AML-193 (cell line): ENCODE measurements at regions not wholly inside any gene's neighbourhood (a gene's known extent, or its start where the extent isn't known, plus 50 kb on each side); places are given as distances from the start of the nearest gene placed in this dataset.

Source experiments
- DNase-seq, 2 experiments: peaks; one replicate each; lab custom pipeline; 2025; lab: John Stamatoyannopoulos, UW

GRCh38 chr4:149928507-149928906 is 112.9 kb upstream of the IQCM start:
- no peak for DNase-seq

GRCh38 chr4:149931431-149931830 is 115.8 kb upstream of the IQCM start:
- no peak for DNase-seq

GRCh38 chr4:149932188-149932587 is 116.5 kb upstream of the IQCM start:
- DNase-seq = no peak

- DNase-seq = no peak
These were observed 117.5 kb upstream of the IQCM start for GRCh38 chr4:149933120-149933519.

- DNase-seq = no peak
These were observed 118.2 kb upstream of the IQCM start for GRCh38 chr4:149933883-149934282.

GRCh38 chr4:149949381-149949780 is 128.9 kb upstream of the DCLK2 start:
- no peak for DNase-seq

- no peak for DNase-seq
These were observed 126.9 kb upstream of the DCLK2 start for GRCh38 chr4:149951152-149951900.

- no peak for DNase-seq
These were observed 126.1 kb upstream of the DCLK2 start for GRCh38 chr4:149952101-149952500.

- DNase-seq = no peak
These were observed 125.5 kb upstream of the DCLK2 start for GRCh38 chr4:149952716-149953115.

GRCh38 chr4:149955780-149956390 is 122.4 kb upstream of the DCLK2 start:
- DNase-seq = no peak

- no peak for DNase-seq
These were observed 121.6 kb upstream of the DCLK2 start for GRCh38 chr4:149956678-149957077.

- no peak for DNase-seq
These were observed 116.2 kb upstream of the DCLK2 start for GRCh38 chr4:149961876-149962597.

GRCh38 chr4:149964001-149964796 is 114.0 kb upstream of the DCLK2 start:
- no peak for DNase-seq

GRCh38 chr4:149965206-149965605 is 113.0 kb upstream of the DCLK2 start:
- DNase-seq = no peak

GRCh38 chr4:149972407-149972806 is 105.8 kb upstream of the DCLK2 start:
- no peak for DNase-seq

- no peak for DNase-seq
These were observed 105.1 kb upstream of the DCLK2 start for GRCh38 chr4:149973181-149973580.

GRCh38 chr4:149975172-149975571 is 103.1 kb upstream of the DCLK2 start:
- DNase-seq = no peak

GRCh38 chr4:149980121-149980682 is 98.0 kb upstream of the DCLK2 start:
- DNase-seq = no peak

GRCh38 chr4:149980941-149981340 is 97.3 kb upstream of the DCLK2 start:
- DNase-seq = peak; percentile 9 to 15

GRCh38 chr4:149983401-149983800 is 94.8 kb upstream of the DCLK2 start:
- no peak for DNase-seq

GRCh38 chr4:149983931-149984330 is 94.3 kb upstream of the DCLK2 start:
- DNase-seq = no peak

- DNase-seq = no peak
These were observed 92.3 kb upstream of the DCLK2 start for GRCh38 chr4:149985981-149986380.
